WTC11 (cell line): ENCODE measurements at regions not wholly inside any gene's neighbourhood (a gene's known extent, or its start where the extent isn't known, plus 50 kb on each side); places are given as distances from the start of the nearest gene placed in this dataset.
"Not testable (repeated sequence)": the region's sequence is repeated elsewhere in the genome, so short reads cannot be mapped to it uniquely, and the experiment has no call there.

Source experiments
- ATAC-seq: fragments of 200-7000 bp; cut with Tn5 transposase; 2 replicates; pipeline ENCODE4 v1.10.0; 2021; ENCODE audit warnings: mild to moderate bottlenecking, moderate library complexity
- CTCF ChIA-PET: fragments of 300-600 bp; sonication (Branson Sonifier 250); formaldehyde crosslinking; loops from one replicate; lab custom pipeline; 2021; ENCODE audit warnings: antibody characterized with exemption; lab: Charles Lee
- POLR2A ChIA-PET: fragments of 350-600 bp; sonication (Branson Sonifier 250); formaldehyde crosslinking; loops from one replicate; lab custom pipeline; 2021; ENCODE audit warnings: antibody characterized with exemption; lab: Charles Lee
- DNase-seq: peaks from one replicate; pipeline ENCODE4 v3.0.0; 2021; ENCODE audit warnings: low spot score
- H3K27ac Mint-ChIP-seq: 2 replicates; pipeline ENCODE4 v1.8.0; 2021; ENCODE audit warnings: mixed read lengths
- H3K27me3 Mint-ChIP-seq: 2 replicates; pipeline ENCODE4 v1.8.0; 2021; ENCODE audit warnings: low read depth, mild to moderate bottlenecking, moderate library complexity, mixed read lengths
- H3K36me3 Mint-ChIP-seq: 2 replicates; pipeline ENCODE4 v1.8.0; 2021; ENCODE audit warnings: mixed read lengths
- H3K4me1 Mint-ChIP-seq: 2 replicates; pipeline ENCODE4 v1.8.0; 2022; ENCODE audit warnings: mixed read lengths
- H3K4me3 Mint-ChIP-seq: 2 replicates; pipeline ENCODE4 v1.8.0; 2021; ENCODE audit warnings: mild to moderate bottlenecking, moderate library complexity, mixed read lengths
- H3K9me3 Mint-ChIP-seq: 2 replicates; pipeline ENCODE4 v1.8.0; 2021; ENCODE audit warnings: mixed read lengths
- AFF4 ChIP-seq: sonication (generic); formaldehyde crosslinking; IDR thresholded peaks from 2 replicates; pipeline ENCODE4 v1.8.1; 2023; ENCODE audit warnings: mild to moderate bottlenecking, missing genetic modification reagents, borderline replicate concordance
- ESRRA ChIP-seq: sonication (generic); formaldehyde crosslinking; IDR thresholded peaks from 2 replicates; pipeline ENCODE4 v1.8.1; 2022; ENCODE audit warnings: mild to moderate bottlenecking, missing genetic modification reagents, borderline replicate concordance
- GTF2I ChIP-seq: fragments of 250-450 bp; sonication (Bioruptor Pico); conservative IDR thresholded peaks from 2 replicates; pipeline ENCODE4 v1.4.0; 2021; ENCODE audit warnings: mild to moderate bottlenecking
- MXD4 ChIP-seq: fragments of 250-450 bp; sonication (Bioruptor Pico); IDR thresholded peaks from 2 replicates; pipeline ENCODE4 v1.8.0; 2021; ENCODE audit warnings: mild to moderate bottlenecking, moderate library complexity, borderline replicate concordance
- NFATC4 ChIP-seq: fragments of 250-450 bp; sonication (Bioruptor Pico); IDR thresholded peaks from 2 replicates; pipeline ENCODE4 v1.9.0; 2021; ENCODE audit warnings: mild to moderate bottlenecking
- NFYB ChIP-seq: sonication (generic); formaldehyde crosslinking; conservative IDR thresholded peaks from 2 replicates; pipeline ENCODE4 v1.8.0; 2022; ENCODE audit warnings: low read depth, missing genetic modification reagents
- RELA ChIP-seq: sonication (generic); formaldehyde crosslinking; IDR thresholded peaks from 2 replicates; pipeline ENCODE4 v1.8.1; 2022; ENCODE audit warnings: missing genetic modification reagents, mild to moderate bottlenecking, borderline replicate concordance
- ZBTB21 ChIP-seq: sonication (generic); formaldehyde crosslinking; IDR thresholded peaks from 2 replicates; pipeline ENCODE4 v1.8.1; 2023; ENCODE audit warnings: mild to moderate bottlenecking, missing genetic modification reagents, borderline replicate concordance
- ZSCAN18 ChIP-seq: fragments of 250-450 bp; sonication (Bioruptor Pico); IDR thresholded peaks from 2 replicates; pipeline ENCODE4 v2.1.2; 2022; ENCODE audit warnings: mild to moderate bottlenecking, moderate library complexity
- TF ChIP-seq, protein P1 (sequence below): fragments of 200-600 bp; IDR thresholded peaks from 2 replicates; pipeline ENCODE4 v1.8.0; 2022; ENCODE audit warnings: antibody characterized with exemption

DNA sequence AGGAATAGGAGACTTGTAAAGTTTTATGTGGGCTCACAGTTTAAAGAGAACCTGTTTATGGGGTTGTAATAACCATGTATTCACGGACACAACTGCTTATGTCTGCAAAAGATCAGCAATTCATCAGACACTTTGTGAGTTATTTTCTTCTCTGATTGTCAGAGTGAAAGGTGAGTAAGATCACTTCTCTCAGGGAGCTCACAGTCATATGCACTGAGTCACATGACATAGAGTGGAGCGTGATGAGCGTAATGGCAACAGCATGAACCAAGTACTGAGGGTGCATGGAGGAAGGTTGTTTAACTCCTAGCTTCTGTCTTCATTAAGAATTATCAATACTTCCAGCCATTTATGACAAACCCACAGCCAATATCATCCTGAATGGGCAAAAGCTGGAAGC lies 128.8 kb downstream of the OR4M2 start:
- DNase-seq, H3K4me3 Mint-ChIP-seq, H3K9me3 Mint-ChIP-seq, CTCF ChIA-PET, H3K4me1 Mint-ChIP-seq, H3K36me3 Mint-ChIP-seq, ATAC-seq, POLR2A ChIA-PET, H3K27ac Mint-ChIP-seq, H3K27me3 Mint-ChIP-seq: not testable (repeated sequence)

- CTCF ChIA-PET, H3K4me3 Mint-ChIP-seq, H3K27ac Mint-ChIP-seq, DNase-seq, POLR2A ChIA-PET, ATAC-seq, H3K4me1 Mint-ChIP-seq: not testable (repeated sequence)
- Mint-ChIP-seq H3K9me3 (peaks cover 52% of the 10 kb centered on the region), H3K36me3 (peaks cover 61% of the 10 kb centered on the region), H3K27me3 (peaks cover 27% of the 10 kb centered on the region)
Measured at GRCh38 chr15:22222596-22222995, 142.3 kb downstream of the OR4M2 start.

GRCh38 chr15:22224241-22224671 lies 143.9 kb downstream of the OR4M2 start:
- peaks cover 69% of the 10 kb centered on the region for H3K9me3 Mint-ChIP-seq
- H3K27ac Mint-ChIP-seq, result no peak overlapping the region
- no peaks in the 10 kb centered on the region for H3K4me1 Mint-ChIP-seq
- ATAC-seq, result no peak
- H3K4me3 Mint-ChIP-seq, result no peak overlapping the region
- no peak for TF ChIP-seq ZBTB21 (CRISPR knock-in tag)
- TF ChIP-seq, protein P1, sequence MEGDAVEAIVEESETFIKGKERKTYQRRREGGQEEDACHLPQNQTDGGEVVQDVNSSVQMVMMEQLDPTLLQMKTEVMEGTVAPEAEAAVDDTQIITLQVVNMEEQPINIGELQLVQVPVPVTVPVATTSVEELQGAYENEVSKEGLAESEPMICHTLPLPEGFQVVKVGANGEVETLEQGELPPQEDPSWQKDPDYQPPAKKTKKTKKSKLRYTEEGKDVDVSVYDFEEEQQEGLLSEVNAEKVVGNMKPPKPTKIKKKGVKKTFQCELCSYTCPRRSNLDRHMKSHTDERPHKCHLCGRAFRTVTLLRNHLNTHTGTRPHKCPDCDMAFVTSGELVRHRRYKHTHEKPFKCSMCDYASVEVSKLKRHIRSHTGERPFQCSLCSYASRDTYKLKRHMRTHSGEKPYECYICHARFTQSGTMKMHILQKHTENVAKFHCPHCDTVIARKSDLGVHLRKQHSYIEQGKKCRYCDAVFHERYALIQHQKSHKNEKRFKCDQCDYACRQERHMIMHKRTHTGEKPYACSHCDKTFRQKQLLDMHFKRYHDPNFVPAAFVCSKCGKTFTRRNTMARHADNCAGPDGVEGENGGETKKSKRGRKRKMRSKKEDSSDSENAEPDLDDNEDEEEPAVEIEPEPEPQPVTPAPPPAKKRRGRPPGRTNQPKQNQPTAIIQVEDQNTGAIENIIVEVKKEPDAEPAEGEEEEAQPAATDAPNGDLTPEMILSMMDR, result no peak
- TF ChIP-seq GTF2I (CRISPR knock-in tag), result no peak
- TF ChIP-seq RELA (CRISPR knock-in tag), result no peak
- TF ChIP-seq NFATC4 (CRISPR knock-in tag), result no peak
- no peak for TF ChIP-seq MXD4 (CRISPR knock-in tag)
- no peak for TF ChIP-seq AFF4 (CRISPR knock-in tag)
- no peak for TF ChIP-seq NFYB
- TF ChIP-seq ZSCAN18 (CRISPR knock-in tag), result no peak
- TF ChIP-seq ESRRA (CRISPR knock-in tag), result no peak
- H3K27me3 Mint-ChIP-seq, result peaks cover 36% of the 10 kb centered on the region
- ChIA-PET CTCF (no interaction called here), POLR2A (no interaction called here)
- peaks cover 78% of the 10 kb centered on the region for H3K36me3 Mint-ChIP-seq
- no peak for DNase-seq

GRCh38 chr15:22224961-22225360 lies 144.6 kb downstream of the OR4M2 start:
- POLR2A ChIA-PET, ATAC-seq, DNase-seq, H3K4me1 Mint-ChIP-seq, H3K27ac Mint-ChIP-seq, H3K4me3 Mint-ChIP-seq, CTCF ChIA-PET: not testable (repeated sequence)
- Mint-ChIP-seq H3K27me3 (peaks cover 37% of the 10 kb centered on the region), H3K9me3 (peaks cover 73% of the 10 kb centered on the region), H3K36me3 (peaks cover 85% of the 10 kb centered on the region)
